Suprapubic skin (tissue), 3 donors: ENCODE measurements at regions not wholly inside any gene's neighbourhood (a gene's known extent, or its start where the extent isn't known, plus 50 kb on each side); places are given as distances from the start of the nearest gene placed in this dataset.

Experiments
- EP300 ChIP-seq: sonication (generic); formaldehyde crosslinking; IDR thresholded peaks from one replicate; pipeline ENCODE4 v1.6.1; 2017; ENCODE audit warnings: antibody characterized with exemption
- POLR2A ChIP-seq, 2 donors: fragments of 450-650 bp; IDR thresholded peaks; one replicate each; pipeline ENCODE4 v1.6.1; 2017; ENCODE audit warnings: antibody characterized with exemption in 2 of 2, mild to moderate bottlenecking in 2 of 2, moderate library complexity in 2 of 2
- TF ChIP-seq, protein P1 (sequence below), 2 donors: fragments of 200-600 bp in 1 of 2; fragments of 450-650 bp in 1 of 2; sonication (generic) in 1 of 2; IDR thresholded peaks; one replicate each; pipeline ENCODE4 v1.5.1; 2016 to 2019; ENCODE audit warnings: antibody characterized with exemption in 2 of 2, mild to moderate bottlenecking in 1 of 2, moderate library complexity in 1 of 2

DNA sequence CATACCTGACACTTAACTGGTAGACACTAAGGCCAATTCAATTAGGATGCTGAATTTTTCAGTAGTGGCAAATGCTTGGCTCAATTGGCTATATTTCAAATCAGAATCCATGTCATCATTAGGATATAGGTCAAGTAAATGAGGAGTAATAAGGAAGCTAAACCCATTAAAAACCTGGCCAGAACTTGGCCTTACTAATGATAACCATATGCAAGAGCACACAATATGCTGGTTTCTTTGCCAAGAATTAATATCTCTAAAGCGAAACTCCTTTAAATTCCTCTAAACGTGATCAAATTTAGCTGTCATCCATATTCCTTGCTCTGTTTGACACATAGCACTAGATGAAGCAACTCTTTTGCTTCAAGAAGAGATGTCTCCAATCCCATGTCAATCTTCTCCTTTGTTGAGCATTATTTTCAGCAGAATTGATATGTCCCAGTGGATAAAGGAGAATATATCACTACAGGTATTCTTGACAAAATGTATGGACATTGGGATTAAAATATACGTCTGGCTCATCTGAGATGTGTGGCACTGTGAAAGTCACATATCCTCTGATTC lies 206.1 kb upstream of the ANKRD50 start:
- TF ChIP-seq, protein P1, sequence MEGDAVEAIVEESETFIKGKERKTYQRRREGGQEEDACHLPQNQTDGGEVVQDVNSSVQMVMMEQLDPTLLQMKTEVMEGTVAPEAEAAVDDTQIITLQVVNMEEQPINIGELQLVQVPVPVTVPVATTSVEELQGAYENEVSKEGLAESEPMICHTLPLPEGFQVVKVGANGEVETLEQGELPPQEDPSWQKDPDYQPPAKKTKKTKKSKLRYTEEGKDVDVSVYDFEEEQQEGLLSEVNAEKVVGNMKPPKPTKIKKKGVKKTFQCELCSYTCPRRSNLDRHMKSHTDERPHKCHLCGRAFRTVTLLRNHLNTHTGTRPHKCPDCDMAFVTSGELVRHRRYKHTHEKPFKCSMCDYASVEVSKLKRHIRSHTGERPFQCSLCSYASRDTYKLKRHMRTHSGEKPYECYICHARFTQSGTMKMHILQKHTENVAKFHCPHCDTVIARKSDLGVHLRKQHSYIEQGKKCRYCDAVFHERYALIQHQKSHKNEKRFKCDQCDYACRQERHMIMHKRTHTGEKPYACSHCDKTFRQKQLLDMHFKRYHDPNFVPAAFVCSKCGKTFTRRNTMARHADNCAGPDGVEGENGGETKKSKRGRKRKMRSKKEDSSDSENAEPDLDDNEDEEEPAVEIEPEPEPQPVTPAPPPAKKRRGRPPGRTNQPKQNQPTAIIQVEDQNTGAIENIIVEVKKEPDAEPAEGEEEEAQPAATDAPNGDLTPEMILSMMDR (IDR thresholded peaks at IDR 0.05), result no peak
- TF ChIP-seq POLR2A (IDR thresholded peaks at IDR 0.05), result no peak
- TF ChIP-seq EP300, result no peak
